Liver (tissue), 3 donors: ENCODE measurements at regions not wholly inside any gene's neighbourhood (a gene's known extent, or its start where the extent isn't known, plus 50 kb on each side); places are given as distances from the start of the nearest gene placed in this dataset.

Experiments
- FOXA1 ChIP-seq: IDR thresholded peaks from 2 replicates; pipeline ENCODE4 v1.6.1; 2016; ENCODE audit warnings: antibody characterized with exemption
- RAD21 ChIP-seq, 2 donors: IDR thresholded peaks; 2 replicates each; pipeline ENCODE4 v1.6.1; 2016; ENCODE audit warnings: antibody characterized with exemption in 2 of 2, mild to moderate bottlenecking in 2 of 2
- RXRA ChIP-seq, 2 donors: IDR thresholded peaks; 2 replicates each; pipeline ENCODE4 v1.6.1; 2017 to 2018; ENCODE audit warnings: antibody characterized with exemption in 2 of 2, mild to moderate bottlenecking in 1 of 2
- YY1 ChIP-seq: IDR thresholded peaks from 2 replicates; pipeline ENCODE4 v1.6.1; 2016; ENCODE audit warnings: antibody characterized with exemption, mild to moderate bottlenecking
- TF ChIP-seq, protein P1 (sequence below): fragments of 150-350 bp; IDR thresholded peaks from 2 replicates; pipeline ENCODE4 v1.5.1; 2017; ENCODE audit warnings: improper control_type of control experiment, low read depth, low read length; ENCODE audit not compliant: missing input control
- TF ChIP-seq, protein P2 (sequence below): IDR thresholded peaks from 2 replicates; pipeline ENCODE4 v1.6.1; 2016; ENCODE audit warnings: antibody characterized with exemption
- donor health status: healthy.
- donor health status: healthy.

DNA sequence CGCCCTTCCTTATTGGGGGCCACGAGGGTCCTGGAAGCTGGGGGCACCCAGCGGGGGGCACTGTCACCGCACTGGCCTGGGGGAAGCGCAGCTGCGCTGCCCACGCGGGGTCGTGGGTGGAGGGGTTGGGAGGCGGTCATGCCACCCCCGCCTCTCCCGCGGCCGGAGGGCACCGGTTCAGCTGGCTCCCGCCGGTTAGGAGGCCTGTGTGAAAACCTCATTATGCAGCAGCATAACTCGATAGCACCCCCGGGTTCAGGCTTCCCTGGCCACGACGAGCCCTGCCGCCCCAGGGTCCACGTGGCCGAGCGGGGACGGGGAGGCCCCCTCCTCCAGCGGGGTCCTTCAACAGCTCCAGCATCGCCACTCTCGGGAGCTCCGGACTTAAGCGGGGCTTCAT is 91.2 kb upstream of the ERCC6L2 start:
- no peak for TF ChIP-seq RAD21 (IDR thresholded peaks at IDR 0.05)
- TF ChIP-seq, protein P1, sequence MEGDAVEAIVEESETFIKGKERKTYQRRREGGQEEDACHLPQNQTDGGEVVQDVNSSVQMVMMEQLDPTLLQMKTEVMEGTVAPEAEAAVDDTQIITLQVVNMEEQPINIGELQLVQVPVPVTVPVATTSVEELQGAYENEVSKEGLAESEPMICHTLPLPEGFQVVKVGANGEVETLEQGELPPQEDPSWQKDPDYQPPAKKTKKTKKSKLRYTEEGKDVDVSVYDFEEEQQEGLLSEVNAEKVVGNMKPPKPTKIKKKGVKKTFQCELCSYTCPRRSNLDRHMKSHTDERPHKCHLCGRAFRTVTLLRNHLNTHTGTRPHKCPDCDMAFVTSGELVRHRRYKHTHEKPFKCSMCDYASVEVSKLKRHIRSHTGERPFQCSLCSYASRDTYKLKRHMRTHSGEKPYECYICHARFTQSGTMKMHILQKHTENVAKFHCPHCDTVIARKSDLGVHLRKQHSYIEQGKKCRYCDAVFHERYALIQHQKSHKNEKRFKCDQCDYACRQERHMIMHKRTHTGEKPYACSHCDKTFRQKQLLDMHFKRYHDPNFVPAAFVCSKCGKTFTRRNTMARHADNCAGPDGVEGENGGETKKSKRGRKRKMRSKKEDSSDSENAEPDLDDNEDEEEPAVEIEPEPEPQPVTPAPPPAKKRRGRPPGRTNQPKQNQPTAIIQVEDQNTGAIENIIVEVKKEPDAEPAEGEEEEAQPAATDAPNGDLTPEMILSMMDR: no peak
- TF ChIP-seq, protein P2, sequence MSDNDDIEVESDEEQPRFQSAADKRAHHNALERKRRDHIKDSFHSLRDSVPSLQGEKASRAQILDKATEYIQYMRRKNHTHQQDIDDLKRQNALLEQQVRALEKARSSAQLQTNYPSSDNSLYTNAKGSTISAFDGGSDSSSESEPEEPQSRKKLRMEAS: no peak
- no peak for TF ChIP-seq YY1
- TF ChIP-seq RXRA (IDR thresholded peaks at IDR 0.05): no peak
- no peak for TF ChIP-seq FOXA1
